Activated T-helper 2 cell treated with anti-CD3 and anti-CD28 coated beads, Interferon-gamma antibody, Interleukin-2, Interleukin-4, amounts not matched to agents 10 μg/mL and 5 μg/mL and 100 μg/mL, durations not matched to agents 14 hours and 24 hours and 36 hours (primary cell): ENCODE measurements at regions not wholly inside any gene's neighbourhood (a gene's known extent, or its start where the extent isn't known, plus 50 kb on each side); places are given as distances from the start of the nearest gene placed in this dataset.
"Not testable (repeated sequence)": the region's sequence is repeated elsewhere in the genome, so short reads cannot be mapped to it uniquely, and the experiment has no call there.

ENCODE experiments used
- DNase-seq: peaks from one replicate; pipeline ENCODE4 v3.0.0; 2021; ENCODE audit warnings: low spot score
- H3K27ac Mint-ChIP-seq: one replicate; pipeline ENCODE4 v1.8.0; 2021; ENCODE audit warnings: mixed read lengths
- H3K27me3 Mint-ChIP-seq: one replicate; pipeline ENCODE4 v1.8.0; 2021; ENCODE audit warnings: low read depth, mixed read lengths
- H3K36me3 Mint-ChIP-seq: one replicate; pipeline ENCODE4 v1.8.0; 2021; ENCODE audit warnings: low read depth, mixed read lengths
- H3K4me1 Mint-ChIP-seq: one replicate; pipeline ENCODE4 v1.8.0; 2021; ENCODE audit warnings: low read depth, mixed read lengths
- H3K4me3 Mint-ChIP-seq: one replicate; pipeline ENCODE4 v1.8.0; 2021; ENCODE audit warnings: low read depth, mild to moderate bottlenecking, moderate library complexity, mixed read lengths
- H3K9me3 Mint-ChIP-seq: one replicate; pipeline ENCODE4 v1.8.0; 2021; ENCODE audit warnings: mixed read lengths
- intact Hi-C: fragments of 100-400 bp; cut with micrococcal nuclease; formaldehyde crosslinking; loops from one replicate; pipeline ENCODE4 v1.15.1; 2023

- Mint-ChIP-seq H3K9me3 (no peaks in the 10 kb centered on the region), H3K27me3 (no peaks in the 10 kb centered on the region)
- intact Hi-C loops = no loop called here
These were observed 264.0 kb downstream of the SUCLG1 start for GRCh38 chr2:84194949-84195644.

GRCh38 chr2:84194181-84194580 is 264.9 kb downstream of the SUCLG1 start:
- DNase-seq = no peak
- intact Hi-C loops = no loop called here
- Mint-ChIP-seq H3K27ac (no peak overlapping the region), H3K36me3 (no peaks in the 10 kb centered on the region), H3K9me3 (no peaks in the 10 kb centered on the region), H3K27me3 (no peaks in the 10 kb centered on the region), H3K4me1 (no peaks in the 10 kb centered on the region), H3K4me3 (no peak overlapping the region)

More at GRCh38 chr2:84194949-84195644, 264.0 kb downstream of the SUCLG1 start:
- Mint-ChIP-seq H3K4me3 (no peak overlapping the region), H3K36me3 (no peaks in the 10 kb centered on the region), H3K27ac (no peak overlapping the region), H3K4me1 (no peaks in the 10 kb centered on the region)
- no peak for DNase-seq

- no peaks in the 10 kb centered on the region for H3K36me3 Mint-ChIP-seq
- DNase-seq = no peak
- no peak overlapping the region for H3K4me3 Mint-ChIP-seq
- intact Hi-C loops = no loop called here
- no peaks in the 10 kb centered on the region for H3K27me3 Mint-ChIP-seq
- no peaks in the 10 kb centered on the region for H3K4me1 Mint-ChIP-seq
- no peaks in the 10 kb centered on the region for H3K9me3 Mint-ChIP-seq
- no peak overlapping the region for H3K27ac Mint-ChIP-seq
These were observed 271.8 kb downstream of the SUCLG1 start for GRCh38 chr2:84187258-84187657.

GRCh38 chr2:84181927-84182326 is 277.2 kb downstream of the SUCLG1 start:
- no peaks in the 10 kb centered on the region for H3K4me1 Mint-ChIP-seq
- no peaks in the 10 kb centered on the region for H3K9me3 Mint-ChIP-seq
- no peak overlapping the region for H3K27ac Mint-ChIP-seq
- no peaks in the 10 kb centered on the region for H3K36me3 Mint-ChIP-seq
- H3K27me3 Mint-ChIP-seq = no peaks in the 10 kb centered on the region
- intact Hi-C loops = no loop called here
- H3K4me3 Mint-ChIP-seq = no peak overlapping the region
- no peak for DNase-seq

GRCh38 chr2:84177733-84178132 is 281.3 kb downstream of the SUCLG1 start:
- intact Hi-C loops = no loop called here
- Mint-ChIP-seq H3K4me1 (no peaks in the 10 kb centered on the region), H3K36me3 (no peaks in the 10 kb centered on the region), H3K27ac (no peak overlapping the region), H3K27me3 (no peaks in the 10 kb centered on the region), H3K9me3 (no peaks in the 10 kb centered on the region), H3K4me3 (no peak overlapping the region)
- no peak for DNase-seq

GRCh38 chr2:84175970-84176369 is 283.1 kb downstream of the SUCLG1 start:
- H3K4me3 Mint-ChIP-seq = no peak overlapping the region
- no peak overlapping the region for H3K27ac Mint-ChIP-seq
- H3K27me3 Mint-ChIP-seq = no peaks in the 10 kb centered on the region
- H3K36me3 Mint-ChIP-seq = no peaks in the 10 kb centered on the region
- intact Hi-C loops = no loop called here
- H3K9me3 Mint-ChIP-seq = no peaks in the 10 kb centered on the region
- DNase-seq = no peak
- H3K4me1 Mint-ChIP-seq = no peaks in the 10 kb centered on the region

- Mint-ChIP-seq H3K27me3 (no peaks in the 10 kb centered on the region), H3K9me3 (no peaks in the 10 kb centered on the region), H3K4me1 (no peaks in the 10 kb centered on the region), H3K27ac (no peak overlapping the region), H3K4me3 (no peak overlapping the region), H3K36me3 (no peaks in the 10 kb centered on the region)
- intact Hi-C loops = no loop called here
- no peak for DNase-seq
These were observed 283.7 kb downstream of the SUCLG1 start for GRCh38 chr2:84175340-84175739.

GRCh38 chr2:84173041-84173440 is 286.0 kb downstream of the SUCLG1 start:
- no peaks in the 10 kb centered on the region for H3K27me3 Mint-ChIP-seq
- H3K27ac Mint-ChIP-seq = no peak overlapping the region
- no peaks in the 10 kb centered on the region for H3K4me1 Mint-ChIP-seq
- DNase-seq = no peak
- no peaks in the 10 kb centered on the region for H3K36me3 Mint-ChIP-seq
- no peaks in the 10 kb centered on the region for H3K9me3 Mint-ChIP-seq
- H3K4me3 Mint-ChIP-seq = no peak overlapping the region
- intact Hi-C loops = no loop called here

GRCh38 chr2:84170979-84171378 is 288.1 kb downstream of the SUCLG1 start:
- Mint-ChIP-seq H3K4me1 (no peaks in the 10 kb centered on the region), H3K9me3 (no peaks in the 10 kb centered on the region), H3K27me3 (no peaks in the 10 kb centered on the region), H3K36me3 (no peaks in the 10 kb centered on the region), H3K4me3 (no peak overlapping the region), H3K27ac (no peak overlapping the region)
- intact Hi-C loops = no loop called here
- no peak for DNase-seq

- Mint-ChIP-seq H3K9me3 (no peaks in the 10 kb centered on the region), H3K27me3 (no peaks in the 10 kb centered on the region), H3K36me3 (no peaks in the 10 kb centered on the region), H3K4me1 (no peaks in the 10 kb centered on the region), H3K4me3 (no peak overlapping the region), H3K27ac (no peak overlapping the region)
- DNase-seq = no peak
- intact Hi-C loops = no loop called here
These were observed 289.2 kb downstream of the SUCLG1 start for GRCh38 chr2:84169871-84170270.

- intact Hi-C loops, H3K36me3 Mint-ChIP-seq, DNase-seq, H3K4me1 Mint-ChIP-seq, H3K27me3 Mint-ChIP-seq, H3K9me3 Mint-ChIP-seq, H3K27ac Mint-ChIP-seq, H3K4me3 Mint-ChIP-seq: not testable (repeated sequence)
These were observed 290.5 kb downstream of the SUCLG1 start for GRCh38 chr2:84168552-84168951.

GRCh38 chr2:84165256-84165655 is 293.8 kb downstream of the SUCLG1 start:
- intact Hi-C loops = no loop called here
- H3K4me1 Mint-ChIP-seq = no peaks in the 10 kb centered on the region
- H3K4me3 Mint-ChIP-seq = no peak overlapping the region
- H3K36me3 Mint-ChIP-seq = no peaks in the 10 kb centered on the region
- H3K27me3 Mint-ChIP-seq = no peaks in the 10 kb centered on the region
- no peak for DNase-seq
- H3K9me3 Mint-ChIP-seq = no peaks in the 10 kb centered on the region
- no peak overlapping the region for H3K27ac Mint-ChIP-seq

GRCh38 chr2:84160453-84160852 is 298.6 kb downstream of the SUCLG1 start:
- no peaks in the 10 kb centered on the region for H3K27me3 Mint-ChIP-seq
- intact Hi-C loops = no loop called here
- H3K4me1 Mint-ChIP-seq = no peaks in the 10 kb centered on the region
- DNase-seq = no peak
- H3K36me3 Mint-ChIP-seq = no peaks in the 10 kb centered on the region
- no peak overlapping the region for H3K27ac Mint-ChIP-seq
- H3K9me3 Mint-ChIP-seq = no peaks in the 10 kb centered on the region
- H3K4me3 Mint-ChIP-seq = no peak overlapping the region

- H3K27me3 Mint-ChIP-seq = no peaks in the 10 kb centered on the region
- H3K9me3 Mint-ChIP-seq = no peaks in the 10 kb centered on the region
- H3K27ac Mint-ChIP-seq = no peak overlapping the region
- no peak for DNase-seq
- no peak overlapping the region for H3K4me3 Mint-ChIP-seq
- H3K36me3 Mint-ChIP-seq = no peaks in the 10 kb centered on the region
- intact Hi-C loops = no loop called here
- no peaks in the 10 kb centered on the region for H3K4me1 Mint-ChIP-seq
These were observed 300.5 kb downstream of the SUCLG1 start for GRCh38 chr2:84158605-84159004.
